ENCODE measurements at regions not wholly inside any gene's neighbourhood (a gene's known extent, or its start where the extent isn't known, plus 50 kb on each side); places are given as distances from the start of the nearest gene placed in this dataset.

DNA sequence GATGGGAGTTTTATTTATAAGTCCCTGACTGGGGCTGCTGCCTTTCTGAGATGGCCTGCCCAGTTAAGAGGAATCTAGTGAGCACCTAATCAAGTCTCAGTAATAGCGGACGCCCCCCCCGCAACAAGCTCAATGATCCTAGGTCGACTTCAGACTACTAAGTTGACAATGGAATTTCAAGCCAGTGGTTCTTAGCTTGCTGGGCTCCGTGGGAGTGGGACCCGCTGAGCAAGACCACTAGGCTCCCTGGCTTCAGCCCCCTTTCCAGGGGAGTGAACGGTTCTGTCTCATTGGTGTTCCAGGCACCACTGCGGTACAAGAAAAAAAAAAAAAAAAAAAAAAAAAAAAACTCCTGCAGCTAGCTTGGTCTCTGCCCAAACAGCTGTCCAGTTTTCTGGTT lies 156.8 kb upstream of the CARD18 start:
- intact Hi-C loops (cut with micrococcal nuclease; ENCODE audit: unreplicated experiment) = no loop called here
- in situ Hi-C loops (cut with MboI) = no loop called here

More for the DNA sequence above, 156.8 kb upstream of the CARD18 start:
- H3K27me3 ChIP-seq (replicated peaks in 1 of 2; ENCODE audit: control insufficient read depth in 2 of 2, insufficient read depth in 2 of 2, low read length in 1 of 2) = no peaks in the 10 kb centered on the region
- no peaks in the 10 kb centered on the region for H3K79me2 ChIP-seq (ENCODE audit: control insufficient read depth, insufficient read depth, low read length)
- no peak overlapping the region for H3K4me2 ChIP-seq (ENCODE audit: control insufficient read depth, insufficient read depth)
- ChIA-PET CTCF (no interaction called here), POLR2A (no interaction called here), SMC1A (ENCODE audit: uncharacterized antibody, unreplicated experiment) (no interaction called here), RAD21 (ENCODE audit: unreplicated experiment) (no interaction called here)
- no peaks in the 10 kb centered on the region for H3K4me1 ChIP-seq (ENCODE audit: control insufficient read depth, insufficient read depth, low read length)
- no peaks in the 10 kb centered on the region for H4K20me1 ChIP-seq (ENCODE audit: control insufficient read depth, insufficient read depth)
- no peak overlapping the region for H3K27ac ChIP-seq (ENCODE audit: control insufficient read depth, insufficient read depth)
- 38% methylated on average over 7 of the region's 8 CpGs for WGBS (ENCODE audit: insufficient coverage, insufficient replicate concordance, low lambda C conversion rate, missing lambda C conversion rate)
- no peak overlapping the region for H3K9ac ChIP-seq (ENCODE audit: control insufficient read depth, insufficient read depth, low read length)
- TF ChIP-seq, protein P1, sequence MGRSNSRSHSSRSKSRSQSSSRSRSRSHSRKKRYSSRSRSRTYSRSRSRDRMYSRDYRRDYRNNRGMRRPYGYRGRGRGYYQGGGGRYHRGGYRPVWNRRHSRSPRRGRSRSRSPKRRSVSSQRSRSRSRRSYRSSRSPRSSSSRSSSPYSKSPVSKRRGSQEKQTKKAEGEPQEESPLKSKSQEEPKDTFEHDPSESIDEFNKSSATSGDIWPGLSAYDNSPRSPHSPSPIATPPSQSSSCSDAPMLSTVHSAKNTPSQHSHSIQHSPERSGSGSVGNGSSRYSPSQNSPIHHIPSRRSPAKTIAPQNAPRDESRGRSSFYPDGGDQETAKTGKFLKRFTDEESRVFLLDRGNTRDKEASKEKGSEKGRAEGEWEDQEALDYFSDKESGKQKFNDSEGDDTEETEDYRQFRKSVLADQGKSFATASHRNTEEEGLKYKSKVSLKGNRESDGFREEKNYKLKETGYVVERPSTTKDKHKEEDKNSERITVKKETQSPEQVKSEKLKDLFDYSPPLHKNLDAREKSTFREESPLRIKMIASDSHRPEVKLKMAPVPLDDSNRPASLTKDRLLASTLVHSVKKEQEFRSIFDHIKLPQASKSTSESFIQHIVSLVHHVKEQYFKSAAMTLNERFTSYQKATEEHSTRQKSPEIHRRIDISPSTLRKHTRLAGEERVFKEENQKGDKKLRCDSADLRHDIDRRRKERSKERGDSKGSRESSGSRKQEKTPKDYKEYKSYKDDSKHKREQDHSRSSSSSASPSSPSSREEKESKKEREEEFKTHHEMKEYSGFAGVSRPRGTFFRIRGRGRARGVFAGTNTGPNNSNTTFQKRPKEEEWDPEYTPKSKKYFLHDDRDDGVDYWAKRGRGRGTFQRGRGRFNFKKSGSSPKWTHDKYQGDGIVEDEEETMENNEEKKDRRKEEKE (IDR thresholded peaks at IDR 0.05) = no peak
- no peak for TF ChIP-seq JUND (IDR thresholded peaks at IDR 0.05; ENCODE audit: low read depth, low read length)
- TF ChIP-seq SIX5 (IDR thresholded peaks at IDR 0.05; ENCODE audit: low read depth, low read length, severe bottlenecking) = no peak
- TF ChIP-seq NFYA (IDR thresholded peaks at IDR 0.05; ENCODE audit: borderline replicate concordance, low read depth, low read length) = no peak
- TF ChIP-seq, protein P2, sequence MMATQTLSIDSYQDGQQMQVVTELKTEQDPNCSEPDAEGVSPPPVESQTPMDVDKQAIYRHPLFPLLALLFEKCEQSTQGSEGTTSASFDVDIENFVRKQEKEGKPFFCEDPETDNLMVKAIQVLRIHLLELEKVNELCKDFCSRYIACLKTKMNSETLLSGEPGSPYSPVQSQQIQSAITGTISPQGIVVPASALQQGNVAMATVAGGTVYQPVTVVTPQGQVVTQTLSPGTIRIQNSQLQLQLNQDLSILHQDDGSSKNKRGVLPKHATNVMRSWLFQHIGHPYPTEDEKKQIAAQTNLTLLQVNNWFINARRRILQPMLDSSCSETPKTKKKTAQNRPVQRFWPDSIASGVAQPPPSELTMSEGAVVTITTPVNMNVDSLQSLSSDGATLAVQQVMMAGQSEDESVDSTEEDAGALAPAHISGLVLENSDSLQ (IDR thresholded peaks at IDR 0.05) = no peak
- TF ChIP-seq GABPA (IDR thresholded peaks at IDR 0.05; ENCODE audit: low read depth) = no peak
- TF ChIP-seq ZNF622 (IDR thresholded peaks at IDR 0.05) = no peak
- ATAC-seq (no peak), DNase-seq (ENCODE audit: low read depth, low spot score) (no peak), FAIRE-seq (no peak)
- BruUV-seq (replicated peaks) = no TSS peak
- H2AFZ ChIP-seq (ENCODE audit: control insufficient read depth, low read depth, low read length) = no peak overlapping the region
- H3K9me3 ChIP-seq (replicated peaks; ENCODE audit: control insufficient read depth, insufficient read depth, low read length) = no peaks in the 10 kb centered on the region
- H3K4me3 ChIP-seq = no peak overlapping the region
- H3K36me3 ChIP-seq (ENCODE audit: control insufficient read depth in 2 of 2, insufficient read depth in 2 of 2, low read length in 1 of 2) = no peaks in the 10 kb centered on the region

Measured in GM12878 (cell line).